ENCODE measurements at regions not wholly inside any gene's neighbourhood (a gene's known extent, or its start where the extent isn't known, plus 50 kb on each side); places are given as distances from the start of the nearest gene placed in this dataset.

DNA sequence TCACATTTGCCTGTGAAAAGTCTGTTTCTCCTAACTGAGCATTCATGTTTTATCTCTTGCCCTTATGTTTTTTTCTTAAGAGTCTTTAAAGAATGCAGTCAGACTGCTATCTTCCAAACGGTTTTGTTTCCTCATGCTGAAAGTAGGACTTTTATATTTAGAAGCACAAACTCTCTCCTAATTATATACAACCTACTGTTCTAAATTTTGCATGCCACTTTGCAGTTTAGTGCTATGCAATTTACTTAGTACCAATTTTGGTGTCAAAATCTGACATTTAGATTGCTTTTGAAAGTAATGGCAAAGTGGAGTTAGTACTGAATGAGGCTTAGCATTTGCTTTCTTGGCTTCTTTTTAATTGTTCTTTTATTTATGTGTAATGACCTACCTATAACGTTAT lies 55.1 kb upstream of the PCDH20 start:
- ChIA-PET POLR2A (ENCODE audit: unreplicated experiment) (no interaction called here), CTCF (no interaction called here)
- H3K4ac ChIP-seq (ENCODE audit: low read depth, low read length): no peak overlapping the region
- H2AK9ac ChIP-seq (replicated peaks; ENCODE audit: low read depth, low read length, poor library complexity): no peak overlapping the region
- H3K18ac ChIP-seq (ENCODE audit: low read depth, low read length): no peak overlapping the region
- no peak overlapping the region for H3K23ac ChIP-seq (ENCODE audit: low read depth, low read length)
- BruUV-seq (replicated peaks): no TSS peak
- intact Hi-C loops (cut with micrococcal nuclease): no loop called here
- H2AK5ac ChIP-seq (ENCODE audit: low read depth, low read length): no peak overlapping the region
- H4K91ac ChIP-seq (ENCODE audit: insufficient read depth, low read depth, low read length): no peak overlapping the region
- H3K9me3 ChIP-seq (ENCODE audit: control insufficient read depth, insufficient read depth, low read length): no peaks in the 10 kb centered on the region
- H3K27ac ChIP-seq (ENCODE audit: insufficient read depth, low read length): no peak overlapping the region
- no peak overlapping the region for H2AFZ ChIP-seq (replicated peaks; ENCODE audit: low read length, poor library complexity)
- no peaks in the 10 kb centered on the region for H4K20me1 ChIP-seq (ENCODE audit: insufficient read depth, low read length)
- no peak overlapping the region for H4K8ac ChIP-seq (ENCODE audit: low read depth in 2 of 2, low read length in 2 of 2)
- DNase-seq: no peak
- dilution Hi-C loops (cut with HindIII; ENCODE audit: low sequenced_read_pairs, unreplicated experiment): no loop called here
- no peaks in the 10 kb centered on the region for H3K36me3 ChIP-seq (ENCODE audit: control insufficient read depth, insufficient read depth, low read length)
- H3K9ac ChIP-seq (ENCODE audit: low read depth, low read length): no peak overlapping the region
- no peak overlapping the region for H2BK120ac ChIP-seq (ENCODE audit: low read depth, low read length)
- WGBS, 2 experiments (ENCODE audit: extremely low coverage in 2 of 2, insufficient read length in 1 of 2): no CpG with 5 or more reads among the region's 2 CpGs
- H3K56ac ChIP-seq (ENCODE audit: extremely low read depth, insufficient read depth, low read length): no peak overlapping the region
- H3K4me3 ChIP-seq (ENCODE audit: insufficient read depth, low read depth, low read length): no peak overlapping the region
- H4K5ac ChIP-seq (ENCODE audit: low read depth, low read length): no peak overlapping the region
- no peak overlapping the region for H2BK5ac ChIP-seq (ENCODE audit: low read depth, low read length, poor library complexity, severe bottlenecking)
- H3K79me1 ChIP-seq (ENCODE audit: low read depth in 1 of 2, low read length in 2 of 2): no peaks in the 10 kb centered on the region
- no peaks in the 10 kb centered on the region for H3K27me3 ChIP-seq (ENCODE audit: control insufficient read depth, insufficient read depth, low read length)
- no peak for ATAC-seq (ENCODE audit: low read depth)
- H2BK20ac ChIP-seq (ENCODE audit: low read depth, low read length): no peak overlapping the region
- no peak overlapping the region for H3K4me2 ChIP-seq (ENCODE audit: low read depth, low read length)
- TF ChIP-seq MXI1 (IDR thresholded peaks at IDR 0.05; ENCODE audit: borderline replicate concordance, low read depth, low read length) (no peak), CEBPB (IDR thresholded peaks at IDR 0.05; ENCODE audit: low read depth, low read length) (no peak), BHLHE40 (IDR thresholded peaks at IDR 0.05; ENCODE audit: low read depth, low read length) (no peak), NFE2L2 (IDR thresholded peaks at IDR 0.05; ENCODE audit: low read depth, low read length) (no peak), POLR2A (IDR thresholded peaks at IDR 0.05; ENCODE audit: low read depth, low read length) (no peak), CHD1 (IDR thresholded peaks at IDR 0.05; ENCODE audit: low read depth, low read length) (no peak), USF2 (IDR thresholded peaks at IDR 0.05; ENCODE audit: low read depth, low read length) (no peak), FOS (IDR thresholded peaks at IDR 0.05; ENCODE audit: low read depth, low read length) (no peak), RCOR1 (IDR thresholded peaks at IDR 0.05; ENCODE audit: insufficient replicate concordance, low read length) (no peak), RAD21 (IDR thresholded peaks at IDR 0.05; ENCODE audit: low read length) (no peak), SMC3 (IDR thresholded peaks at IDR 0.05; ENCODE audit: low read depth, low read length) (no peak), MAFK (IDR thresholded peaks at IDR 0.05; ENCODE audit: low read depth, low read length) (no peak)
- in situ Hi-C loops (cut with MboI; ENCODE audit: low sequenced_read_pairs): no loop called here
- H3K9me1 ChIP-seq (ENCODE audit: insufficient read depth, low read length): no peaks in the 10 kb centered on the region
- no peak overlapping the region for H2BK15ac ChIP-seq (ENCODE audit: low read depth, low read length)
- H3K4me1 ChIP-seq (ENCODE audit: control insufficient read depth, insufficient read depth, low read length): no peaks in the 10 kb centered on the region
- no peak overlapping the region for H3K14ac ChIP-seq (replicated peaks; ENCODE audit: low read depth, low read length)
